HG03175 (cell line): ENCODE measurements at regions not wholly inside any gene's neighbourhood (a gene's known extent, or its start where the extent isn't known, plus 50 kb on each side); places are given as distances from the start of the nearest gene placed in this dataset.

ENCODE experiments used
- ATAC-seq: cut with Tn5 transposase; IDR thresholded peaks from one replicate; pipeline ENCODE4 v1.9.1; 2021; ENCODE audit warnings: mild to moderate bottlenecking, moderate library complexity; ENCODE audit not compliant: unreplicated experiment

- ATAC-seq = no peak
Measured at GRCh38 chr5:105807951-105808350, 1862.8 kb downstream of the EFNA5 start.

- no peak for ATAC-seq
Measured at GRCh38 chr5:105807290-105807689, 1863.4 kb downstream of the EFNA5 start.

DNA sequence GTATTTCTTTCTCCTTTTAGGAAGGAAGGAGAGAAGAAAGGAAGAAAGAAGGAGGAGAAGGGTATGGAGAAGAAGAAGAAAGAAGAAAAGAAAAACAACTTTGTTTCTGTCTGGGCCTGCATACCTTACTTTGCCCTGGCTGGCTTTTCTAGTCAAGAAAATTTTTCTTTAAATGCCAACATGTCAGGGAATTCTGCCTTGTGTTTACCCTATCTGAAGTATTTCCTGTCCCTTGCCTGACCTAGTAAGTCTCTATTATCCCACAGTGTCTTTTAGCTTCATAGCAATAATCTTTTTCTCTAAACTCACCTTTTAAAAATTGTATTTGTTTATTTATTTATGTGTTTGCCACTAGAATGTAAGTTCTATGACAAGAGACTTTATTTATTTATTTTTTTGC, 1864.1 kb downstream of the EFNA5 start:
- ATAC-seq = no peak

DNA sequence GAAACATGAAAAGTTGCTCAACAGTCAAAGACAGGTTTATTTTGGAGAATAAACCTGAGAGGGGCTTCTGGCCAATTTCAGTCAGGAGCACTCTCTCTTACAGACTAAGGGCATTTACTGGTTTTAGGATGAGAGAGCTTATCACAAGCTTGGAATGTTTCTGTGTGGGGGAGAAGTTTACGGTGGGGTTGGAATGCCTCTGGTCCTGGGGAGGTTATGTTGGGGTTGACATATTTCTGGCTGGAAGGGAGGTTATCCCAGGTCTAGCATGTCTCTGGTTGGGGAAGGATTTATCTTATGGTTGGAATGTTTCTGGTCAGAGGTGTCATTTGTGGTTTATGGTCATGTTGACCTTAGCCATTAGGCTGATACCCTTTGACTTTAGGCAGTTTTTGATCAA, 1867.3 kb downstream of the EFNA5 start:
- no peak for ATAC-seq

- ATAC-seq = no peak
Measured at GRCh38 chr5:105794578-105794977, 1876.2 kb downstream of the EFNA5 start.

DNA sequence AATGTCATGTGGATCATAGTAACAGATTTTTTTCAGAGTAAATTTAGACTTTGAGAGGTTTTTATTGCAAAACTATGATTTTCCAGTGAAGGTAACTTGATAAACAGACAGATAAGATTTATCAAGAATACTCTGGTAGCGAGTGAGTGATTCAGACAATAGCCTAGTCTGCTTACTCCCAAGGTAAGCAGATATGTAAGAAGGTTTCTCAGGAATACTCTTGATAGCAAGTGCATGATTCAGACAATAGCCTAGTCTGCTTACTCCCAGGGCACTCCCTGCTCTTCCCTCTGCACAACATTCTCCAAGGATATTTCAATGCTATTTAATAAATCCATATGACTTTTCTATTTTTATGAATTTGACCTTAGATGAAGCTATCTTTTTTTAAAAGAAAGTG, 1881.5 kb downstream of the EFNA5 start:
- ATAC-seq = no peak

DNA sequence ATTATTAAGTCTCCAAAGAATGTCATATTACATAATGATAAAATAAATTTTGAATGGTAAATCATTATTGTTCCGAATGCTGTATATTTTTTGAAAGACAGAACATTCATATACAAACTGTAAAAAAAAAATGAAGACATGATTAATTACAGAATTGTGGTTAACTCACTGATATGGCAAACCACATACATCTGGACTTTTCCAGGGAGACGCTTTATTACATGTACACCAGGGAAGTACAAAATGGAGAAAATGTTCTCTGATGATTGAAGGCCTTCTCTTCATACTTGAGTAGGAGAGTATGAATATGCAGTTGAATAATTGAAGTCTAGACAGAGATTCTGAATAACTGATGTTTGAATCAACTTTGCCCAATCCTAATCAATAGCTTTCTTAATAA, 1886.9 kb downstream of the EFNA5 start:
- ATAC-seq = no peak

DNA sequence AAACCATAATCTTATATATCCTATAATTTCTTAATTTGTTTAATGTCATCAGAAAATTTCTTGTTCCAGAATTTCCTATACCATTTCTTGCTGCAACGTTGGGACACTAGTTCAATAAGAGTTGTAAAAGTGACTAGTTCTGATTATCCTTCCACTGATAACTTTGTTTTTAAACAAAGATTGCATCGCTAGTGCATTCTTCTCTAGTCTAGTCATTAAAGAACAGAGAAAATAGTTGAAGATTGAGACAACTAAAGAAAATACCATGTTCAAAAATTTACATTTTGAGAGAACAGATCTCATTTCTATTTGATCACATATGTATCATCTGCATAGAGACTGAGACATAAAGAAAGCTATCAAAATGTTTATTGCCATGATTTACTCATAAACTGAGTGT, 1888.2 kb downstream of the EFNA5 start:
- no peak for ATAC-seq

DNA sequence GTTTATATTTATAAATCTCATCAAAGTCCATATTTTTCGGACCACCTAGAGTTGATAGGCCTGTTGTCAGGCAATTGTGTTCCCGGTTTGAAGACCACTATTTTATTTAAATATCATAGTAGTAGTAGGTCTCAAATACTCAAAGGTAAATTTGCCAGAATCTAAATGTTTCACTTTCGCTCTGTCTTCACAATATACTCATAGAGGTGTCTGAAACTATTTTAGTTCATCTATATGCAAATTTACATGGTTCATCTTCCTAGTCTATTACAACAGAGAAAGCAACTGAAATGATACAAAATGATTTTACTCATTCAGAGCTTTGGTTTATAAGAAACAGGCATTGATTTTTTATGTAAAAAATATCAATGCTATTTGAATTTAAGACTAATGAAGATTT, 1897.5 kb downstream of the EFNA5 start:
- ATAC-seq = no peak

DNA sequence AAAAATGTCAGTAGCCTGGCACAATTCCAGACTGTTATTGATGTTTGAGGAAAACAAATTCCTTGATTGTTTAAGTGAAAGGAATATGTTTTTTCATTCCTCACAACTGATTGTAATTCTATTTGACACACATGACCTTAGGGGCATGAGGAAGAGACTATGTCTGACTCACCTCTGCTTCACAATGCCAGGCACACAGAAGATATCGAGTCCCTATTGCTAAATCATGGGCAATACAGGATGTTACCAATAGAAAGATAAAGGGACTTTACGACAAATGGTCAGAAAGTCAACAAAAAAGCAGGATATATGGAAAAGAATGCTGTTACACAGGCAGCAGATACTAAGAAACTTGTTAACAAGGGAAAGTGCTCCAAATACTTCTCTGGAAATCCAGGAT, 1903.5 kb downstream of the EFNA5 start:
- no peak for ATAC-seq

DNA sequence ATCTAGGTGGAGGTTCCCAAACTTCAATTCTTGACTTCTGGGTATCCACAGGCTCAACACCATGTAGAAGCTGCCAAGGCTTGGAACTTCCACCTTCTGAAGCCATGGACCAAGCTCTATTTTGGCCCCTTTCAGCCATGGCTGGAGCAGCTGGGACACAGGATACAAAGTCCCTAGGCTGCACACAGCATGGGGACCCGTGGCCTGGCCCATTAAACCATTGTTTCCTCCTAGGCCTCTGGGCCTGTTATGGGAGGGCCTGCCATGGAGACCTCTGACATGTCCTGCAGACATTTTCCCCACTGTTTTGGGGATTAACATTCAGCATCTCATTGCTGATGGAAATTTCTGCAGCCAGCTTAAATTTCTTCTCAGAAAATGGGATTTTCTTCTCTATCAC, 1908.0 kb downstream of the EFNA5 start:
- ATAC-seq = no peak

GRCh38 chr5:105754056-105754455, 1916.7 kb downstream of the EFNA5 start:
- no peak for ATAC-seq

DNA sequence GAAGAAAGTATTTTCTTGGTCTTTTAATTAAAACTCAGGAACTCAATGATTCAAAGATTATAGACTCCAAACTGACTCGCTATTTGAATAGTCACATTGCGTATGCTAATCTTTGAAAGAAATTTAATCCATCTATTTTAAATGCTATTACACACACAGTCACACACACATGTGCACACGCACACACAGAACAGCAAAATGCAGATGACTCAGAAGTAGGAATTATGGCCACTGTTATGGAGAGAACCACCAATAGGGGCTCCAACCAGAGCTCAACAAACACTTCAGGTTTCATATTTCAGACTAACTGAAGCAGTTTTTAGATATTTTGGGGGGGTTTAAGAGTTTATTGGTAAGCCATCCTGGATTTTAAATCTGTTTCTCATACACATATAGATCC, 1917.9 kb downstream of the EFNA5 start:
- no peak for ATAC-seq

DNA sequence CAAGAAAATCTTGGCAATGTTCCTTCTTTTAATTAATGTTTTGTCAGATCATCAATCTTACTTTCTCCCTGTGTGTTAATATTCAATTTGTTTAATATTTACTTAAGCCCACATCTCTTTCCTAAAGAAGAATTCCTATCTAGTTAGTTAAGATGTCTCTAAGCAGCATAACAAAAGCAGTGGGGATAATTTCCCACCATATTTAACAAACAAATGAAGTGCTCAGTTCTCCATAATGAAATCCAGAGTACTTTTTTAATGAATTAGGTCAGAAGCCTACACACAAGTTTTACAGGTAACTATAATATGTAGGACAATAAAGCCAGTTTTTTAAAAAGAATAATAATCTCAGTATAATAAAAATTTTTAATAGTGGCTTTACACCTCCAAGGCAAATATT, 1918.8 kb downstream of the EFNA5 start:
- no peak for ATAC-seq

DNA sequence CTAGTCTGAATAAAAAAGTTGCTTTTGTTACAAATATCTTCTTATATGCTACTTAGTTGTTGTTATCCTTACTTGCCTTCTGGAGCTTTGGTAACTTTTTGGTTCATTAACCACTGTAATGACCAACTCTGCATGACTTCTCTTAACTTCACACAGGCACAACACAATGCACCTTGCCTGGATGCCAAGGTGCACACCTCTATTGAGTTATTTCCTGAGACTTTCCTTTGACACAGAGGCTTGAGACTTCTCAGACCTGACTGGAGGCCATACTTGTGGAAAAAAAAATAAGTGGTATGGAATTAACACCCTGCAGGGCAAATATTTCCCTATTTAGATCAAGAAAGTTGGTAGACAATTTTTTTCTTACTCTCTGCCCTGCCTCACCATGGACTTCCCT, 1925.6 kb downstream of the EFNA5 start:
- ATAC-seq = no peak

- ATAC-seq = no peak
Measured at GRCh38 chr5:105740242-105740641, 1930.5 kb downstream of the EFNA5 start.

DNA sequence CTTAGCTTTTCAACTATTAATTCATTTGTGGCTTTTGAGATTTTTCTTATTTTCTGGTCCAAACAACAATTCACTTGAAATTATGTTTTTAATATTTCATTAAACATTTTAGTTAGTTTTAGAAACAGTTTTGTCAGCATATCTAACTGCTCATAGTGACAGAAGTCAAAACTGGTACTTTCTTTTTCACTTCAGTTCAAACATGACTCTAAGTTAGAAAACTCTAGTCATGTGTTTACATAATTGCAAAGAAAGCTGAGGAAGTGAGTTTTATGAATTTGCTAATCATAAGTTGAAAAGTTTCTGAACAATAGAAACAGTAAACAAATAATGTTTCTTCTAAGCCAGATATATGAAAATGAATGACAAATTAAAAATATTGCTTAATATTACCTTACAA, 1931.0 kb downstream of the EFNA5 start:
- ATAC-seq = no peak

- ATAC-seq = no peak
Measured at GRCh38 chr5:105735704-105736103, 1935.0 kb downstream of the EFNA5 start.

DNA sequence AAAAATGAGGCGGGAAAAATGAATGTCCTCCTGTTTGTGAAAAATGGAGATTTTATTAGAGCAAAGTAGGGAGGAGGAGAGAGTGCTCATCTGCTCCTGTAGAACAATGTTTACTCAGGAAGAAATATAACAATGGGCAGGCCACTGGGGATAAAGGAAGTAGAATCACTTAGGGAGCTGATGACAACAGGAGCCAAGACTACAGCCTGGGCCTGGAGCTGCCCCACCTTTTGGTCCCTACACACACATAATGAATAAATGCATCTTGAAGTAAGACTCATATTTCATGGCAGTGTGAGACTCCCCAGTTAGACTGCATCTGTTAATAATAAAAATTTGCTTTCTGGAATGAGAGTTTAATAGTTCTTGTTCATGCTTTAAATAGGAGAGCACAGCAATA, 1939.8 kb downstream of the EFNA5 start:
- ATAC-seq = no peak

DNA sequence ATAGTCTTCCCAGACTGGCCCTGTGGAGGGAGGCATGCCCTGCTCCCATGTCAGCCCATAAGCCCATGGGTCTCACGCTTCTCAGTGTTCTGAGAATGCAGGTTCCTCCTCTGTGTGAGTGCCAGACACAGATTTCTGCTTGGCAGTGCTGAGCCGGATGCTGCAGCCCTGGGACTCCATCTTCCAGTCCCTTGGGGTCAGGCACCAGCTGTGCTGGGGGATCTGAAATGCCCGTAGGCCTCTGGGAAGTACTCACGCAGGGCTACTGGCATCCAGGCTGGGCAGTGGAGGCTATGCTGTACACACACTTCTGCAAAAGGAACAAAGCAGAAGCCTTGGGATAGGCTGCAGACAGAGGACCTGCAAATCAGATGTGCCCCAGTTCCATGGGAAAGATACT, 1944.6 kb downstream of the EFNA5 start:
- ATAC-seq = no peak

DNA sequence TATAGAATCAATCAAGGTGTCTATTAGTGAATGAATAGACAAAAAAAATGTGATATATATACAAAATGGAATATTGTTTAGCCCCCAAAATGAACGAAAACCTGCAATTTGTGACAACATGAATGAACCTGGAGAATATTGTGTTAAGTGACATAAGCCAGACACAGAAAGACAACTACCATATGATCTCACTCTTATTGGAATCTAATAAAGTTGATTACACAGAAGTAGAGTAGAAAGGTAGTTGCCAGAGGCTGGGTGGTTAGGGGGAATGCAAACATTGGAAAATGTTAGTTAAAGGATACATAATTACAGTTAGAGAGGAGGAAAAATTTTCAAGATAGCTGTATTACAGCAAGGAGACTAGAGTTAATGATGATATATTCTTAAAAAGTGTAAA, 1962.3 kb downstream of the EFNA5 start:
- ATAC-seq = no peak

GRCh38 chr5:105702323-105702722, 1968.4 kb downstream of the EFNA5 start:
- ATAC-seq = no peak

DNA sequence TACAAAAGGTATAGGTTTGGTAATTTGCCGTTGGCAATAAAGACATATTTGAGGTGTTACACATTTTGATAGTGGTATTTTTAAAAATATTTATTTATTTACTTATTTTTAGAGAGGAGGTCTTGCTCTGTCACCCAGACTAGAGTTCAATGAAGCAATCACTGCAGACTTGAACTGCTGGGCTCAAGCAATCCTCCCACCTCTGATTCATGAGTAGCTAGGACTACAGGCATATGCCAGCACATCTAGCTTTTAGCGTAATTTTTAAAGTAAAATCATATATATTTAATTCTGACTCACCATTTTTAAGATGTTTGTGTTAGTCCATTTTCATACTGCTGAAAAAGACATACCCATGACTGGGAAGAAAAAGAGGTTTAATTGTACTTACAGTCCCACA, 1974.3 kb downstream of the EFNA5 start:
- ATAC-seq = no peak

DNA sequence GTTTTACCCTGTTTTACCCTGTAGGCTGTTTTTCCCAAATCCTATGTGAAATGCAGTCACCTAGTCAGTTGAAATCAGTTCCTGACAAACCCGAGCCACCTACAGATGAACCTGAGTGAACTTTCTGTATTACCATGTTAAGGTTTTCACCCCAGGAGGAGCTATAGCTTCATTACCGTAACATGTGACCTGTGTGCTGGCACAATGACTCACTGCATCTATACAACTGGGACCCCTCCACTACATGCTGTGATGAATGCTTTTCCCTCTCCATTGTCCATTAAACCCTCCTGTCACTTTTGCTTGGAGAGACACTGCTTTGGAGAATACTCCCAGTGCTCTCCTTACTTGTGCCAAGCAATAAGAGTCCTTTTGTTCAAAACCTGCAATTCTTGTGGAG, 1974.8 kb downstream of the EFNA5 start:
- ATAC-seq = no peak
